Ovary (tissue), 7 donors: ENCODE measurements at regions not wholly inside any gene's neighbourhood (a gene's known extent, or its start where the extent isn't known, plus 50 kb on each side); places are given as distances from the start of the nearest gene placed in this dataset.
A peak's percentile ranks its signal among the peaks of the same experiment; 100 is the strongest.

Source experiments
- DNase-seq, 5 donors: peaks; one replicate each; pipeline ENCODE4 v3.0.0-alpha.2; 2019 to 2020
- H3K27ac ChIP-seq, 2 donors: fragments of 200-600 bp; one replicate each; pipeline versions ENCODE4 v1.5.1 to v1.8.0; 2019 to 2022
- H3K27me3 ChIP-seq: fragments of 200-600 bp; one replicate; pipeline ENCODE4 v1.8.0; 2022
- H3K36me3 ChIP-seq: fragments of 200-600 bp; sonication (generic); one replicate; pipeline ENCODE4 v1.5.1; 2019
- H3K4me1 ChIP-seq: one replicate; pipeline ENCODE4 v1.8.1; 2013; ENCODE audit warnings: mild to moderate bottlenecking, moderate library complexity; ENCODE audit not compliant: insufficient read depth
- H3K4me3 ChIP-seq: fragments of 200-600 bp; sonication (generic); one replicate; pipeline ENCODE4 v1.5.1; 2017
- H3K9me3 ChIP-seq, 2 donors: fragments of 200-600 bp in 1 of 2; sonication (generic) in 1 of 2; one replicate each; pipeline versions ENCODE4 v1.5.1 to v1.8.1; 2013 to 2019; ENCODE audit warnings: mild to moderate bottlenecking in 1 of 2, moderate library complexity in 1 of 2
- CTCF ChIP-seq, 3 donors: fragments of 450-650 bp in 2 of 3; fragments of 200-600 bp in 1 of 3; IDR thresholded peaks; one replicate each; pipeline versions ENCODE4 v1.5.1 to v1.8.0; 2016 to 2022; ENCODE audit warnings: antibody characterized with exemption in 3 of 3, mild to moderate bottlenecking in 1 of 3
- EP300 ChIP-seq: sonication (generic); formaldehyde crosslinking; IDR thresholded peaks from one replicate; pipeline ENCODE4 v1.6.1; 2017; ENCODE audit warnings: antibody characterized with exemption
- POLR2A ChIP-seq: fragments of 450-650 bp; IDR thresholded peaks from one replicate; pipeline ENCODE4 v1.6.1; 2017; ENCODE audit warnings: antibody characterized with exemption, mild to moderate bottlenecking, moderate library complexity
- WGBS, 3 donors: extraction: QIAGEN DNeasy Blood & Tissue Kit in 1 of 3; methylation state at CpG; one replicate each; pipeline versions ENCODE4 v1.1.5 to v1.1.7; 2013 to 2017; 5-methylcytosine and 5-hydroxymethylcytosine counted together
- intact Hi-C, 4 donors: fragments of 100-400 bp; cut with DNase I; formaldehyde crosslinking; loops; one replicate each; pipeline versions ENCODE4 v1.11.0 to v1.15.1; 2022 to 2023
- donor health status: DM: no; HTN: no; CAD: no; lungs with moderate emphysema.
- donor health status: DM: no; HTN: no; CAD: no.
- donor health status: Bipolar disorder and iron deficiency.
- donor health status: DM: no; HTN: no; CAD: no.
- donor health status: DM: yes; HTN: yes; CAD: no.

- Histone ChIP-seq H3K27ac (no peak overlapping the region), H3K27me3 (no peaks in the 10 kb centered on the region), H3K9me3 (no peaks in the 10 kb centered on the region), H3K4me3 (no peak overlapping the region), H3K4me1 (no peaks in the 10 kb centered on the region), H3K36me3 (no peaks in the 10 kb centered on the region)
- DNase-seq = no peak
- 90 to 97% (median 95%) methylated on average over 12 of the region's 12 CpGs for WGBS, 3 donors
- intact Hi-C loops = no loop called here
- TF ChIP-seq POLR2A = no peak
- TF ChIP-seq CTCF (IDR thresholded peaks at IDR 0.05) = no peak
Observed at GRCh38 chr5:165607026-165607425, 2101.6 kb downstream of the MAT2B start.

- 56 to 85% (median 65%) methylated on average over 2 of the region's 2 CpGs for WGBS, 3 donors
- intact Hi-C loops = no loop called here
- Histone ChIP-seq H3K4me3 (no peak overlapping the region), H3K9me3 (no peaks in the 10 kb centered on the region), H3K4me1 (no peaks in the 10 kb centered on the region), H3K36me3 (no peaks in the 10 kb centered on the region), H3K27ac (no peak overlapping the region), H3K27me3 (no peaks in the 10 kb centered on the region)
- TF ChIP-seq CTCF (IDR thresholded peaks at IDR 0.05) = no peak
- no peak for TF ChIP-seq POLR2A
- no peak for TF ChIP-seq EP300
- DNase-seq = no peak
Observed at GRCh38 chr5:165609871-165610270, 2104.5 kb downstream of the MAT2B start.

DNA sequence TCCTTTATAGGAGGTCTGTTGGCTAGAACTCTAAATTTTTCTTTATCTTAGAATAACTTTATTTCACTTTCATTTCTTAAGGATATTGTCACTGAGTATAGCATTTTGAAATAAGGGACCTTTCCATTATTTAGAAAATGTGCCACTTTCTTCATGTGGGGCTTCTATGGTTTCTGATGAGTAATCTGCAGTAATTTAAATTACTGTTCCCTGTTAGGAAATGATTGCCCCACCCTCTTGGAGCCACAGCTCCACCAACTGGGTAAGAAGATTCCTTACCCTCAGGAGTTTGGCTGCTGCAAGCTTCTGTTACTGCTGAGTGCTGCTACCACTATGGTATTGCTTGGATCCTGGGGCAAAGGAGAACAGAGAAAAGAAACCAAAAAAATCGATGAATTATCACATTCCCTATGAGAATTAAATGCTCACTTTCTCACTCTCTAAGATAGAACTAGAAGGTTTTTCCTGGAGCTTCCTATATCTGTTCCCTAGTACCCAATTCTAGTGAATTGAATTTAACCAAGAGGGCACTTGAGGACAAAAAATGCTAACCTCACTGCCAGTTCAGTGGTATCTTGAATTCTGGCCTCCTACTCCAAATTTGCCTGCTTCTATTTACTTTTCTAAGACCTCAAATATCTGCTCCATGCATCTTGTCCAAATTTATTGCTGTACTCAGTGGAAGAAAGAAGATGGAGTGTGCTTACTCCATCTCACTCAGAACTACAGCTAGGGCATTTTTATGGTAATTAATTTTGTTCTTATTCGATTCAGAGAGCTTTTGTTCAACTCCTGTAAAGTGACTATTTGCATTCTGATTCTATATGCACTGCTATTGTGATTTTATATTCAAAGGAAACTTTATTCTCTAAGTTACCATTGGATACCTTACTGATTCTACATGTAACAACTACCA lies 2111.3 kb downstream of the MAT2B start:
- no peak for DNase-seq
- intact Hi-C loops = no loop called here
- no peak overlapping the region for H3K4me3 ChIP-seq
- no peak overlapping the region for H3K27ac ChIP-seq
- no peaks in the 10 kb centered on the region for H3K27me3 ChIP-seq
- TF ChIP-seq EP300 = no peak
- H3K36me3 ChIP-seq = no peaks in the 10 kb centered on the region
- no peaks in the 10 kb centered on the region for H3K4me1 ChIP-seq
- H3K9me3 ChIP-seq = no peaks in the 10 kb centered on the region
- 53 to 63% (median 61%) methylated on average over 2 of the region's 2 CpGs for WGBS, 3 donors

GRCh38 chr5:165617491-165617890 lies 2112.1 kb downstream of the MAT2B start:
- Histone ChIP-seq H3K36me3 (no peaks in the 10 kb centered on the region), H3K4me3 (no peak overlapping the region), H3K9me3 (no peaks in the 10 kb centered on the region), H3K27ac (no peak overlapping the region), H3K27me3 (no peaks in the 10 kb centered on the region), H3K4me1 (no peaks in the 10 kb centered on the region)
- 70 to 91% (median 89%) methylated on average over 2 of the region's 2 CpGs for WGBS, 3 donors
- TF ChIP-seq POLR2A (no peak), EP300 (no peak), CTCF (IDR thresholded peaks at IDR 0.05) (no peak)
- intact Hi-C loops = no loop called here
- DNase-seq = no peak

- Histone ChIP-seq H3K27me3 (no peaks in the 10 kb centered on the region), H3K27ac (no peak overlapping the region), H3K9me3 (no peaks in the 10 kb centered on the region), H3K4me3 (no peak overlapping the region), H3K36me3 (no peaks in the 10 kb centered on the region), H3K4me1 (no peaks in the 10 kb centered on the region)
- intact Hi-C loops = no loop called here
- 32 to 44% (median 32%) methylated on average over 1 of the region's 1 CpG for WGBS, 3 donors
- peak in 1 of 5 donors; percentile 30 for DNase-seq
- no peak for TF ChIP-seq EP300
- no peak for TF ChIP-seq CTCF (IDR thresholded peaks at IDR 0.05)
- TF ChIP-seq POLR2A = no peak
Observed at GRCh38 chr5:165620394-165620793, 2115.0 kb downstream of the MAT2B start.
